ENCODE measurements at regions not wholly inside any gene's neighbourhood (a gene's known extent, or its start where the extent isn't known, plus 50 kb on each side); places are given as distances from the start of the nearest gene placed in this dataset.

DNA sequence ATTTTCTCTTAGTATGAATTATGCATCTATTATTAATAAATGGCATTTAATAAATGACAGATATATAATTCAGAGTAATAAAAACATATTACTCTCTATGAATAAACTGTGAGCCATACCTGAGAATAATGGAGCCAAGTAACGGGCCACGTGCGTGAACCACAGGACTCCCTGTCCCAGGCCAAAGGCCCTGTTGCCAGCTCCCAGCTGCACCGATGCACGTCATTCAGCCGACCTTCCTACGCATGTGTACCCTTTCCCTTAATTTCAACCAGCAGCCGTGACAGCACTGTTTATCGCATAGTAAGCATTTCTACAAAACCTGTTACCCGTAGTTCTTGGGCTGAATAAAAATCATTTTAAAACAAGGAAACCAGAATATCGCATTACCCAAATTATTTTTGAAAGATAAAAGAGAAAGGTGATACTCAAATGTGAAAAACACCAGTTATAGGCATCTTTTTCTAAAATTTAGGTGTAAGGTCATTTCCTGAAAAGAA, 827.2 kb upstream of the FRG1 start:
- Histone ChIP-seq H3K36me3 (no peaks in the 10 kb centered on the region), H3K4me3 (no peak overlapping the region), H3K9me3 (no peaks in the 10 kb centered on the region), H3K4me1 (ENCODE audit: control insufficient read depth in 1 of 2, low read depth in 2 of 2) (no peaks in the 10 kb centered on the region), H3K27ac (no peak overlapping the region), H3K27me3 (replicated peaks; ENCODE audit: insufficient read depth) (no peaks in the 10 kb centered on the region)
- DNase-seq (ENCODE audit: low spot score) (no peak), ATAC-seq (ENCODE audit: insufficient number of reproducible peaks, low FRiP score, low read depth) (no peak)
- TF ChIP-seq, protein P1, sequence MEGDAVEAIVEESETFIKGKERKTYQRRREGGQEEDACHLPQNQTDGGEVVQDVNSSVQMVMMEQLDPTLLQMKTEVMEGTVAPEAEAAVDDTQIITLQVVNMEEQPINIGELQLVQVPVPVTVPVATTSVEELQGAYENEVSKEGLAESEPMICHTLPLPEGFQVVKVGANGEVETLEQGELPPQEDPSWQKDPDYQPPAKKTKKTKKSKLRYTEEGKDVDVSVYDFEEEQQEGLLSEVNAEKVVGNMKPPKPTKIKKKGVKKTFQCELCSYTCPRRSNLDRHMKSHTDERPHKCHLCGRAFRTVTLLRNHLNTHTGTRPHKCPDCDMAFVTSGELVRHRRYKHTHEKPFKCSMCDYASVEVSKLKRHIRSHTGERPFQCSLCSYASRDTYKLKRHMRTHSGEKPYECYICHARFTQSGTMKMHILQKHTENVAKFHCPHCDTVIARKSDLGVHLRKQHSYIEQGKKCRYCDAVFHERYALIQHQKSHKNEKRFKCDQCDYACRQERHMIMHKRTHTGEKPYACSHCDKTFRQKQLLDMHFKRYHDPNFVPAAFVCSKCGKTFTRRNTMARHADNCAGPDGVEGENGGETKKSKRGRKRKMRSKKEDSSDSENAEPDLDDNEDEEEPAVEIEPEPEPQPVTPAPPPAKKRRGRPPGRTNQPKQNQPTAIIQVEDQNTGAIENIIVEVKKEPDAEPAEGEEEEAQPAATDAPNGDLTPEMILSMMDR (IDR thresholded peaks at IDR 0.05) = no peak

DNA sequence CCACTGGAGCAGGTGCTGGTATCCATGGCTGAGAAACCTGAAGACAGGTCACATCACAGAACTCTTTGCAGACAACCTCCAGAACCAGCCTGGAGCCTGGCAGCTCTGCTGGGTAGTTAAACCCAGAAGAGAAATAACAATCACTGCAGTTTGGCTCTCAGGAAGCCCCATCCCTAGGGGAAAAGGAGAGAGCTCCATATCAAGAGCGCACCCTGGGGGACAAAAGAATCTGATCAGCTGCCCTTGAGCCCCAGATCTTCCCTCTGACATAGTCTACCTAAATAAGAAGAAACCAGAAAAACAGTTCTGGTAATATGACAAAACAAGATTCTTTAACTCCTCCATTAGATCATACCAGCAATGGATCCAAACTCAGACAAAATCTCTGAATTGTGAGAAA, 823.2 kb upstream of the FRG1 start:
- Histone ChIP-seq H3K27me3 (replicated peaks; ENCODE audit: insufficient read depth) (no peaks in the 10 kb centered on the region), H3K9me3 (no peaks in the 10 kb centered on the region), H3K36me3 (no peaks in the 10 kb centered on the region), H3K27ac (no peak overlapping the region), H3K4me1 (ENCODE audit: control insufficient read depth in 1 of 2, low read depth in 2 of 2) (no peaks in the 10 kb centered on the region), H3K4me3 (no peak overlapping the region)
- TF ChIP-seq, protein P1 (IDR thresholded peaks at IDR 0.05) = no peak
- no peak for ATAC-seq (ENCODE audit: insufficient number of reproducible peaks, low FRiP score, low read depth)
- no peak for DNase-seq (ENCODE audit: low spot score)

DNA sequence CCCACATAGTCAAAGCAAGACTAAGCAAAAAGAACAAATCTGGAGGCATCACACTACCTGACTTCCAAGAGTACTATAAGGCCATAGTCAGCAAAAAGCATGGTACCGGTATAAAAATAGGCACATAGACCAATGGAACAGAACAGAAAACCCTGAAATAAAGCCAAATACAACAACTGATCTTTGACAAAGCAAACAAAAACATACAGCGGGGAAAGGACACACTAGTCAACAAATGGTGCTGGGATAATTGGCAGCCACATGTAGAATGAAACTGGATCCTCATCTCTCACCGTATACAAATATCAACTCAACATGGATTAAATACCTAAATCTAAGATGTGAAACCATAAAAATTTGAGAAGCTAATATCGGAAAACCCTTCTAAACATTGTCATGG, 819.3 kb upstream of the FRG1 start:
- no peaks in the 10 kb centered on the region for H3K36me3 ChIP-seq
- ATAC-seq (ENCODE audit: insufficient number of reproducible peaks, low FRiP score, low read depth) (no peak), DNase-seq (ENCODE audit: low spot score) (no peak)
- no peak overlapping the region for H3K4me3 ChIP-seq
- TF ChIP-seq, protein P1 (IDR thresholded peaks at IDR 0.05) = no peak
- H3K4me1 ChIP-seq (ENCODE audit: control insufficient read depth in 1 of 2, low read depth in 2 of 2) = no peaks in the 10 kb centered on the region
- no peaks in the 10 kb centered on the region for H3K27me3 ChIP-seq (replicated peaks; ENCODE audit: insufficient read depth)
- H3K27ac ChIP-seq = no peak overlapping the region
- H3K9me3 ChIP-seq = no peaks in the 10 kb centered on the region

DNA sequence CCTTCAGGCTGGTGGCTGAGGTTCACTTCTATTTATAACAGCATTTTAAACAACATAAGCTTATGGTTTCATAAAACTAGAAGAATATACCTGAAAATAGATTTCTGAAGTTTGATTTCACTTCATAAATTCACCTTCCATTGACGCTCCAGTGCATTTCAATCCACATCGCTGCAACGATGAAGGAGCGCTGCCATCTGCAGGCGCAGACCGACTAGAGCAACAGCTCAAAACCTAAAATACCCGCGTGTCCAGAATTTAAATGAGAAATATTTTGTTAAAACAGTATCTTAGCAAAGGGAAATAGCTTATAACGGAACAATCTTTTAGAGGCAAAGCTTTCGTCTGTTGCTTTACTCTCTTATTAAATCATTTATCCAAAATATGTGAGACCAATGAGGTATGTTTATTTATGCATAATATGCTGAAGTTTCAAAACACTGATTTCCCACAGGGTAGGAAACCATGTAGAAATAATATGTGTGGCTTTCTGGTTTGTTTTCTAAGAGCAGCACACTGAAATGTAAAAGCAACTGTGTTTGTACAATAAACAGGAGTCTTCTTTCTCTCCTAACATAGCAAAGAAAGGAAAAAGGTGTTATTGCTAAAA, 816.4 kb upstream of the FRG1 start:
- no peak overlapping the region for H3K27ac ChIP-seq
- no peak for DNase-seq (ENCODE audit: low spot score)
- H3K9me3 ChIP-seq = no peaks in the 10 kb centered on the region
- no peak for ATAC-seq (ENCODE audit: insufficient number of reproducible peaks, low FRiP score, low read depth)
- no peaks in the 10 kb centered on the region for H3K27me3 ChIP-seq (replicated peaks; ENCODE audit: insufficient read depth)
- H3K4me3 ChIP-seq = no peak overlapping the region
- H3K36me3 ChIP-seq = no peaks in the 10 kb centered on the region
- H3K4me1 ChIP-seq (ENCODE audit: control insufficient read depth in 1 of 2, low read depth in 2 of 2) = no peaks in the 10 kb centered on the region
- TF ChIP-seq, protein P1 (IDR thresholded peaks at IDR 0.05) = peak; percentile 53

DNA sequence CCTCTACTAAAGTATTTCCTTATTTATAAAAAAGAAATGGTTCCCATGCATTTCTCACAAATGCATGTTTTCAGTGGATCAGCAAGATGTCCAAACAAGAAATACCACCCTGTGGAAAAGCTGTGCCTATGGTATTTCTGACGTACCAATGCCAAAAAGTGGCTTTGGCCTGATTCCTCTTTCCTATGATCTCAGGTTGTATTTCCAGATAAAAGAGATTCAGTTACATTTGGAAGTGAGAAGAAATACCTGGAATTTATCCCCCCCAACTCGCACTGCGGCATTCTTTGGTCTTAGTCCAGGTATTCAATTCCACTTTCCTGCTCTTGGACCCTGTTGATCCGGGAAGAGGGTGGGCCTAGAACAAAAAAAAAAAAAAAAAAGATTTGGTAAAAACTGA, 815.9 kb upstream of the FRG1 start:
- ATAC-seq (ENCODE audit: insufficient number of reproducible peaks, low FRiP score, low read depth) = no peak
- no peaks in the 10 kb centered on the region for H3K27me3 ChIP-seq (replicated peaks; ENCODE audit: insufficient read depth)
- H3K4me1 ChIP-seq (ENCODE audit: control insufficient read depth in 1 of 2, low read depth in 2 of 2) = no peaks in the 10 kb centered on the region
- TF ChIP-seq, protein P1 (IDR thresholded peaks at IDR 0.05) = no peak
- no peaks in the 10 kb centered on the region for H3K9me3 ChIP-seq
- H3K4me3 ChIP-seq = no peak overlapping the region
- DNase-seq (ENCODE audit: low spot score) = no peak
- H3K27ac ChIP-seq = no peak overlapping the region
- no peaks in the 10 kb centered on the region for H3K36me3 ChIP-seq
